Daoy (cell line): ENCODE measurements at regions not wholly inside any gene's neighbourhood (a gene's known extent, or its start where the extent isn't known, plus 50 kb on each side); places are given as distances from the start of the nearest gene placed in this dataset.

Source experiments
- DNase-seq: peaks from one replicate; pipeline ENCODE4 v3.0.0-alpha.2; 2015; ENCODE audit warnings: low read depth

DNA sequence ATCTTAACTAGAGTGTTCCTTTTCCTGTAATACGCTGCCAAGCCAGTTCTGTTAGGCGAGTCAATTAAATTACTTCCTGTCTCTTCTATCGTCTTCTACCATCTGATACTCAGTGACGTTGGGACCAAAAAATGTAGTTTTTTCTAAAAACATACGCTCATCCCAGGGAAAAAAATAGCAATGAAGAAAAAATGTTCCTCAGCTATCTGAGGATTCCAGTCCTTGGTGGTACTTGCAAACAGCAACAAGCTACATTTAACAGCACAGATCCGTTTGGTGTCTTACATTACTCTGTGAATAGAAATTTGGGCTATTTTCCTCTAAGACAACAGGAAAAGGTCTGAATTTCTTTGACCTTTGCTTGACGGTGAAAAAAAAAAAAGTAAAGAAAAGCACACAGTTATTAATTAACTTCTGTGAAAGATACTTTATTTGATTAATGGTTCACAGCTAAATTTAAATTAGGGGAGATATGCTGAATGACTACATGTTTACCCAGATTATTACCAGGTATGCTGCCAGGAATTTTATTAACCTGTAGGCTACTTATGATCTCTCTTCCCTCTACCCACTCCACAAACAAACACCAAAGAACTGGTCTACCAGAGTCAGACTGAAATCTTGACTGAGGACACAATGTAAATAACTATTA, 254.4 kb upstream of the ZPLD1 start:
- DNase-seq: peak; percentile 41

DNA sequence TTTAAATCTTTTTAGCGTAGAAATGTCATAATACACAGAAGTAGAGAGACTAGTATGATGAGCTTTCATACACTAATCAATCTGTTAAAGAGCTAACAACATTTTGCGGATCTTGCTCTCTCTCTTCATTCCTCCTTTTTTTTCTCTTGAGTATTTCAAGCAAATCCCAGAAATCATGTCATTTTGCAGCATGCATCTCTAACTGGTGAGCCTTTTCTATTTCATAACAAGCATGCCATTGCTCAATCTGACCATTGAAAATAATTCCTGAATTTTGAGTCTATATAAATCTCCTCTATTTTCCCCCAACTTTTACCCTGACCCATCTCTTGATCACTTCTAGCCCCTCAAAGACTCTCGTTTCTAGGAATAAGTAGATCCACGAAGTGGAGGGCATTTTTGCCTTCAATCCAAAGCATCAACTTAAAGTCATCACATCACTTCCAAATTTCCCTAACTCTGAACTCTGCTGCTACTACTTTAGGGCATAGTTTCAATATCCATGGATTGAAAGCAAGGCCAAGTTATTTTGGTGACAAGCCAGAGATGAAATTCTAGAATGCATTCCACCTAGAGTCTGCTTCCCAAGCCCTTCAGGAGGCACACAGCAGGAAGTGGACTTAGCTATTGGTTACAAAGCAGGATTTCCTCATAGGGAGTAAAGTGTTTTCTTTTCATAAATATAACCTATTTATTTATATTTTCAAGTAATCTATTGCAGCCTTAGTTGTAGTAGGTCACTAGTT, 253.5 kb upstream of the ZPLD1 start:
- DNase-seq: peak; percentile 44

DNA sequence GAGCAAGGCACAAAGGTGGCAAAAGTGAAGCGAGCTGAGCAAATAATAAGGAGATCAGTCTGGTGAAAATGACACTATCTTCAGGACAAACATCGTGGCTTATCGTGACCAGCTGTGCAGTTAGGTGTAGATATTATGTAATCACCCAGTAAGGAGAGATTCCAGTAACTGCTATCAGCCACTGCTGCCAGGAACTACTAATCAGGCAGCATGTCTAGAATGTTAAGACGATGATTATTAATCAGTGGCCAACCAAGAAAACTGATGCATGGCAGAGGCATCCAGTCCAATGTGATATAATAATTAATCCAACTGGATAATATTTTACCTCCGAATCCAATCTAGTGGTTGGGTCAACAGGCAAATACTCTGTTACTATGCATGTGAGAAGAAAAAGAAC, 252.7 kb upstream of the ZPLD1 start:
- no peak for DNase-seq

DNA sequence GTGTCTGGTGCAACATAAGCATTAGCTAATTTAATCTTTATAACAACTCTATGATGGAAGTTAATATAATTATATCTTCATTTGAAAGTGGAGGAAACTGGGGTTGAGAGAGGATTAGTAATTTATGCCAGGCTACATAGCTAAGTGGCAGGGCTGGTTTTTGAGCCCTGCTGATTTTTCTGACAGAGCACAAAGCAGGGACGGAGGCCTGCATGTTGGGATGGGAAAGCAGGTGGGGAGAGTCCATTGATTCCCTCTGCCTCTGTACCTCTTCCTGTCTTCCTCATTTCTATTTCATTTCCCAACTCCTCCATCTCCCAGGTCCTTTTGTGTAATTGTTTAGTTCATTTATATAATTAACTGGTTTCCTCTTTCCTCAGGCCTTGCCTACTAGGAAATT, 251.6 kb upstream of the ZPLD1 start:
- DNase-seq: no peak

DNA sequence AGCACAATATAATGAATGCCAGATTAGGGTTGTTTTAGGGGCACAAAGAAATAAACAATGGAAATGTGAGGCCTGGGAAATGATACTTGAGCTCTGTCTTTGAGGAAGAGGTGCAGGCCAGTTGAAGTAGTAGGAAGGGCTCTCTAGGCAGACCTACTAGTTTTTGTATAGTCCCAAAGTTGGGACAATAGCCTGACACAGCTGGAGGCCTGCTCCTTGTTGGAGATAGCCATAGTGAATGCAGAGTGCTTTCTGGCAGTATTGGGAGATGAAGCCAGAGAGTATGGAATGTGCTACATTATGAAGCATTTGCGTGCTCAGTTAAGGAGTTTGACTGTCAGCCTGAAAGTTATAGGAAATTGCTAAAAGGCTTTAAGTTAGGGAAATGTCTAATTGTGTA, 251.2 kb upstream of the ZPLD1 start:
- no peak for DNase-seq

DNA sequence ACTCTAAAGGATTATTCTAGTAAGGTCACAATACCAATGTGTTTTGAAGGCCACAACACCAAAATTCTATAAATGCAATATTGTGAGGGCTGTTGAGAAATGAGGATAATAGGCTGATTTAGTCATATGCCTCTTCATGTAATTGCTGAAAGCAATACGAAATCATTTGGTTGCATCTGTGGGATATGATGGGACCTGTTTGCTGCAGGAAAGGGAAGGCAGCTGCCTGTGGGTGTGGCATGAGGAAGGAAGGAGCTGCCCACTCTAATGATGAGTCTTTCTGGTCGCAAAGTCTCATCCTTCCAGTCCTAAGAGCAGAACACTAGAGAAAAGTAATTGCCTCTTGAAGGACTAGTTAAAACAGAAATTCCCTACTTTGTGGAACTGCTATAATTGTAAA, 245.3 kb upstream of the ZPLD1 start:
- no peak for DNase-seq

DNA sequence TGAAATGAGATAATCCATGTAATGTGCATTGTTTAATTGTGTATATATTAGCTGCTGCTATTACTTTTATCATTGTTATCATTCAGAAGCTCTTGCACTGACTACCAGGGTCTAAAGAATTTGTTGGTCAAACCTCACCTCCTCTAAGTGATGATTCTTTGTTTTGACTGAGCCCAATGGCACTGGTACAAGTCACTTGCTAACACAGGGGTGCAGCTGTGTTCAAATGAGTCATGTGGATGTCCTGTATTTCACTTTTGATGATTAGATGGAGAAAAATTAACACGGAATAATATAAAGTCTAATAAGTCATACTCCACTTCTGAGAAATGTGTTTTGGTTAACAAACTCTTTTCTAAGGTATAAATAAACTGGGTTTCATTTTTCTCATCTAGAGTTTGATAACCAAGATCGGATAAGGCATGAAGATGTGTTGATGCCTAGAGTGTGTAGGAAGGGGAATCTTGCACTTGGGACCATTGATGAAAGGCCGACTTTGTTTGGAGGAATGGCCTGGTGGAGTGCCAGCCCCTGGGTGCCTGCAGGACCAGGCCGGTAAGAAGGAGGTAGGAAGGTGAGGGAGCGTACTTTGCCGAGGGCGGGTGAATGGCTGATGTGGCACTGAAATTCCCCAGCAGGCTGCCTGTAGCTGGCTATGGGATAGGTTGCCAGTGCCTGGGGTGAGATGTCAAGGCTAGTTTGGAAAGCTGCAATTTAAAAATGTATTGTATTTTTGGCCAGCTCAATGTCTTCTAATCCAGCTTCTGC, 244.7 kb upstream of the ZPLD1 start:
- no peak for DNase-seq

DNA sequence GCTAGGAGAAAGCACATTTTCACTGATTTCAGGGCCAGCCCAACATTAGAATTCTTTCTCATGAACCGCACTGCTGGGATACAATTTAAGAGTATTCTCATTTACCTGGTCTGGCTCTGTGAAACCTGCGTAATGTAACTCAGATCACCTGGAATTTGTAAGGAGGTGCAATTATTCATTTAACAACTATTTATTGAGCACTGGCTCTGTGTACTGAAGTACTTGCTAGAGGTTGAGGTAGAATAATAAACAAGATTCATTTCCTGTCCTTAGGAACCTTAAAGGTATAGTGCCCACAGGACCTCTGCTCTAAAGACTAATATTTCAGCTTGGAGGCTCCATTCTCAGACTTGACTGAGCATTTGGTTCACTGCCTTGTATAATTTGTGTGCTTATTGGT, 242.2 kb upstream of the ZPLD1 start:
- DNase-seq: no peak

DNA sequence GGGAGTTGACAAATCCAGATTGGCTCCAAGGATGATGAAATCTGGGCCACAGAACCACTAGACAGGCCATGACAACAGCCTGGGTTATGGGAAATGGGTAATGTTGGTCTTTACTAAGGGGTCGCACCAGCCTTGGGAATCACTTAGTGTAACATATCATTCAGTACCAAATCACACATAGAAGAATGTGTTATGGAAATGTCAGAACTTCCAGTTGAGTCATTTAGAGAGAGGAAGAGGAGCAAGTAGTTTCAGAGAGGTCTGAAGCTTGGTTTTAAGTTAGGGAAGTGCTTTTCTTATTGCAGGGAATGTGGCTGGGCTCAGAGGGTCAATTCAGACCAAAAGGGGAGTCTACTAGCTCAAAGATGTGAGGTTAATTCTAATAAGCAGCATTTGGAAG, 241.6 kb upstream of the ZPLD1 start:
- no peak for DNase-seq

DNA sequence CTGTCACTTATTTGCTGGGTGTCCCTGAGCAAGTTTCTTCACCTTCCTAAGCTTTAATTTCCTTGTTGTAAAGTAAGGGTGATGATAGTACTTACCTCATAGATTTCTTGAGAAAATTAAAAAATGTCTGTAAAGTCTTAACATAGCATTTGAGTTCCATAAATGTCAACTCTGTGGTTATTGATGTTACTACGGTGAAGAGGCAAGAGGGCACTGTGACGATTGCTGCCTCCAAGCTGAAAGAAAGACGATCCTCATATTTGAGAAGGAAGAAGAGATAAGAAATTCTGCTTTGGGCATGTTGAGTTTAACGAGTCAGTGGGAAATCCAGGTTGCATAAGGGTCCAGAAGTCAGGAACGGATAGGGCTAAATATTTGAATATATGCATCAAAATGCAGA, 240.8 kb upstream of the ZPLD1 start:
- no peak for DNase-seq

DNA sequence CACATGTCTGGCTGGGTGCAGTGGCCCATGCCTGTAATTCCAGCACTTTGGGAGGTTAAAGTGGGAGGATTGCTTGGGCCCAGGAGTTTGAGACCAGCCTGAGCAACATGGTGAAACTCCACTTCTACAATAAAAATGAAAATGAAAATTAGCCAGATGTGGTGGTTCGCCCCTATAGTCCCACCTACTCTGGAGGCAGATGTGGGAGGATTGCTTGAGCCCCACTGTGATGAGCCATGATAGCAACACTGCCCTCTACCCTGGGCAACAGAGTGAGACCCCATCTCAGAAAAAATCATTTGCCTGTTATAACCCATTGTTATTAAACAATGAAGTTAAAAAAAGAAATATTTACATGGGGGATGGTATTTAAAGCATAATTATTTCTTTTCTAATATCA, 240.1 kb upstream of the ZPLD1 start:
- DNase-seq: no peak

DNA sequence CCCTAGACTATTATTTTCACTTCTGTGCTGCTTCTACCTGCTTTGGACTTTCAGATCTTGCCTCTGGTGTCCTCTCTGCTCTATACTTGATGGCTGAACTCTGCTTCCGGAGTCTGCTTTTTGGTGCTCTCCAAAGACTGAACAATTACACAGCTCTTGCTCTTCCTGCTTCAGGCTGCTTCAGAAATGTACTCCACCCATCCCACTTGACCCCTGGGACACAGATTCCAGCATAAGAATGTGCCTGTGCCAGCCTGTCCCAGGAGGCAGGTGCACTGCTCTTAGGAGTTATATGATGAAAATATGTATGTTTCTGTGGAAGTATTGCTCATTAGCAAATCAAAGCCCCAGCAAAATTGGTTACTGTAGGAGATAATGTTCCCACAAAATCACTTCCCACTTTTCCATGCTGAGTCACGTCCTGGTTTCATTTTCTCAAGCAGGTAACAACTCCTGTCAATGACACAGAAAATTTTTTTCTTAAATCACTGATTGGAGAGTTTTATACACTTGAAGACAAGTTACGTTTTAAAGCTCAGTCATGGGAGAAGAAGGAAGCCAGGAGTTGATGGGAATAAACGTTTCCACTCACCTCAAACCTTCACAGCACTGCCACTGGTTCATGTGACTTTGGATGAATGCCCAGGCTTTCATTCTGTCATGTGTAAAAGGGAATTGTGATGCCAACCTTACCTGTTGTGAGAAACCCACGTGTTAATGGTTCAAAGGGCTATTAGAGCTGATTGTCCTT, 239.4 kb upstream of the ZPLD1 start:
- DNase-seq: peak; percentile 49

DNA sequence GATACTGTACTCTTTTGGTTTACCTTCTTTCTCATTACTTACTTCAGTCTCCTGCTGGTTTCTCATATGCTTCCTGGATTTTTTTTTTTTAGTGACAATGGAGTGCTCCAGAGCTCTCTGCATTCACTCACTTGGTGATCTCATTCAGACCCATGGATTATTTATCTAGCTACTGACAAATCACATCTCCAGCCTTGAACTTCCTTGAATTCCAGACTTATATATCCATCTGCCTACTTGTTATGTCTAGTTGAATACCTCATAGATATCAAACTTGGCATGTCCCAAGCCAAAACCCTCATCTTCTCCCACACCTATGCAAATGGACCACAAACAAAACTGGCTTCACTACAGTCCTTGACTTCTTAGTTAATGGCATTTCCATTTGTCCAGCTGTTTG, 234.7 kb upstream of the ZPLD1 start:
- peak; percentile 44 for DNase-seq

DNA sequence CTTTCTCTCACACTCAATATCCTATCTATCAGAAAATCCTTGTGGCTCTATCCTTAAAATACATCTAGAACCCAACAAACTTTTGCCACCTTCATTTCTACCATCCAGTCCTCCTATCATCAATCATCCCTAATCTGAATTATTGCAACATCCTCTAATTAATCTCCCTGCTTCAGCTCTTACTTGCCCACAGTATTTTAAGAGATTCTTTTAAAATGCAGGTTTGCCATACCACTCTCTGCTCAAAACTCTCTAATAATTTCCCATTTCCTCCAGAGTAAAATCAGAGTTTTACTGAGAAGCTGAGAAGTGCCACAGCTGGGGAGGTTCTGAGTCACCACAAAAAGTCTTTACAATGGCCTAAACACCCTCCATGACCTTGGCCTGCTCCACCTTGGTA, 234.3 kb upstream of the ZPLD1 start:
- DNase-seq: no peak

DNA sequence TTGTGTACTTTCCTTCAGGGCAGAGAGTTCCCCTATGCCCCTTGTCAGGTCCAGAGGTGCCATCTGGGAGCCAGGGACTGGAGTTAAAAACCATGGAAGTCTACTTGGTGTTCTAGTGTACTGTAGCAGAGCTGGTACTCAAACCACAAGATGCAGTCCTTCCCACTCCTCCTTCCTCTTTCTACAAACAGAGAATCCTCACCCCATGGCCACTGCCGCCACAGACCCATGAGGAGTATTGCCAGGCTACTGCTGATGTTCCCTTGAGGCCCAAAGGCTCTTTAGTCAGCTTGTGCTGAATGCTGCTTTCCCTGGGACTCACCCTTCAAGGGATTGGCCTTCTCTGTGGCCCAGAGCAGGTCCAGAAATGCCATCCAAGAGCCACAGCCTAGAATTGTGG, 229.2 kb upstream of the ZPLD1 start:
- DNase-seq: no peak

DNA sequence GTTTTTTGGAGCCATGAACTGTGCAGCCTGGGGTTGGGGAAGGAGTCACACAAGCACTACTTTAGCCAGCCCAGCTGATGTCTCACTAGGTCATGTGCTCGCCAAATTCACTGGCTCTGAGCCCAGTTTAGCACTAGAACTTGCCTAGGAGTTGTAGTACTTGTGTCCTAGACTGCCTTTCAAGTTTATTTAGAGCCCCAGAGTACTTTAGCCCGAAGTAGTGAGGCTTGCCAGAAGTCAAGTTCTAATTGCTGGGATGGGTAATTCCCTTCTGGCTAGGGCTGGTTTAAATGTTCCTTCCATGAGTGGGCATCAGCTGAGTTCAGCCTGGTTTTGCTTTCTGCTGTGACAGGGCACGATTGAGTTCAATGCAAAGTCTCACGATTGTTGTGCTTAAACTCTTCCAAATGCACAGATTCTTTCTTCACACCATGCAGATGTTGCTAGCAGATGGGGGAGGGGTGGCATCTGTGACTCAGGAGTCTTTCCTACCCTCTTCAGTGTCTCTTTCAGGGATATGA, 228.2 kb upstream of the ZPLD1 start:
- DNase-seq: peak; percentile 25

DNA sequence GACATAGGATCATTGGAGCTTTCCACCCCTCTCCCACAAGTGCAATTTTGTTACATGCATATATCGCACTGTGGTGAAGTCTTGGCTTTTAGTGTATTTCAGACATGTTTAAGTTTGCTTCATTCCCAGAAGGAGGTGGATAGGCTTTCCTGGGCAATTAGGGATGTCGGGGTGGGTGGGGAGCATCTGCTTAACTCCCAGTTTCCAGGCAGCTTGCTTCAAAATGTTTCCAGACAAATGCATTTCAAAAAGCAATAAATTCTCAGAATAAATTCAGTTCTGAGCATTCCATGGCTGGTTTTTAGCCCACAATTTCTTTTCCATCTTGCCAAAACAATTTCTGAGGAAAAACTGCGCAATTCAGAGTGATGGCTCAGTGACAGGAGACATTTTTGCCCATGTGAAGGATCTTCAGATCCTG, 227.7 kb upstream of the ZPLD1 start:
- no peak for DNase-seq

DNA sequence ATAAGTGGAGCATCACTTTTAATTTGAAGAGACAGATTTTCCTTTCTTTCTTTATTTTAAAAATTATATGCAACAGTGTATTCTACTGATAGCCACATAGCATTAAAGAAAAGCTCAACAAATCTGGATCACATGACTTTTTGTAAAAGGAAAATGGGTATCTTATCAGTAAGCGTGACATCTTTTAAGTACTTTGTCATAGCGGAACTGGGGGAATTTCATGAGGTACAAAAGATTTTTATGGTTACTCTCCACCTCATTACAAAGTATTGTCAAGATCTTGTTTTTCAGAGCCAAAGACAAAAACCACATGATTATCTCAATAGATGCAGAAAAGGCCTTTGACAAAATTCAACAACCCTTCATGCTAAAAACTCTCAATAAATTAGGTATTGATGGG, 219.6 kb upstream of the ZPLD1 start:
- no peak for DNase-seq

DNA sequence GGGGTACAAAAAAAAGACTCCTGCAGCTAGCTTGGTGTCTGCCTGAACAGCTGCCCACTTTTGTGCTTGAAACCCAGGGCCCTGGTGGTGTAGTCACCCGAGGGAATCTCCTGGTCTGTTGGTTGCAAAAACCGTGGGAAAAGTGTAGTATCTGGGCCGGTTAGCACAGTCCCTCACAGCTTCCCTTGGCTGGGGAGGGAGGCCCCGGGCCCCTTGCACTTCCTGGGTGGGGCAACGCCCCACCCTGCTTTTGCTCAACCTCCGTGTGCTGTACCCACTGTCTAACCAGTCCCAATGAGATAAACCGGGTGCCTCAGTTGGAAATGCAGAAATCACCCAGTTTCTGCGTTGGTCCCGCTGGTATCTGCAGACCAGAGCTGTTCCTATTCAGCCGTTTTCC, 211.7 kb upstream of the ZPLD1 start:
- no peak for DNase-seq

DNA sequence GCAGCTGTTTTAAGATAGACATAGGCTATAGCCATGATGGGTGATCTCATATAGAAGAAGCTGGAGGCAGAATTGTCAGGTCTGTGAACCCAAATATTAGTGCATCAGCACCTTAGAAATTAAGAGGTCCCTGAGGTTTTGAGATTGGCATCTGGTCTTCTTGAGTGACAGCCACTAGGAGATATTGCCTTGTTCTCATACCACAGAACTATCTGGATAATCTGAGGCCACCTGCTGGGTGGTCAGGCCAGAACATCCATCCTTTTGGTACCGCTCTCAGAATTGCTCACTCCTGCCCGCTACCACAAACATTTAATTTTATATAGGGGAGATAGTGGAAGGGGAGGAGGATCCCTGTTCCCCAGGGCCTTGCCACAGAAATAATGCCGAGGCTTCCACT, 210.6 kb upstream of the ZPLD1 start:
- peak; percentile 12 for DNase-seq

DNA sequence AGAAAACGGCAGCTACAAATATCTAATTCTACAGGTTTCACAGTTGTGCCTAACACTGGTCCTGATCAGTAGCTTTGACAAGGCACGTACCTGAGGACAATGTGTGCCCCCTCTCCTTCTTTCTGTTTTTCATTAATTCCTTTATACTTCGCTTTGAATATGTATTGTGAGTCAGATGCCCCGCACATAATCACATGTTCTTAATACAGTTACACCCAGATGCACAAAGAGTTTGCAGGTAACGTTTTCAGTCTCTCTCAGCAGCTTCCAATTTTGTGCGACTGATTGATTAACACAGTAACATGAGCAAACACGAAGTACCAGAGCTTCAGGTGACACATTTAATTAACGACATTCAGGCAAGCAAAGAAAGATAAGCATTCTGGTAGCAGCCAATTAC, 209.8 kb upstream of the ZPLD1 start:
- DNase-seq: no peak
